RWPE1 (cell line): ENCODE measurements at regions not wholly inside any gene's neighbourhood (a gene's known extent, or its start where the extent isn't known, plus 50 kb on each side); places are given as distances from the start of the nearest gene placed in this dataset.
"Not testable (repeated sequence)": the region's sequence is repeated elsewhere in the genome, so short reads cannot be mapped to it uniquely, and the experiment has no call there.

Experiments
- CTCF ChIA-PET: fragments of 350-600 bp; sonication (Branson Sonifier 250); formaldehyde crosslinking; extraction: SDS; loops from one replicate; lab custom pipeline; 2021; lab: Yijun Ruan, JAX
- POLR2A ChIA-PET: fragments of 400-600 bp; formaldehyde crosslinking; extraction: SDS; loops from one replicate; lab custom pipeline; 2020; ENCODE audit warnings: antibody characterized with exemption; ENCODE audit not compliant: low non-redundant PET; lab: Yijun Ruan, JAX
- DNase-seq: peaks from one replicate; pipeline ENCODE4 v3.0.0; 2012; ENCODE audit warnings: low spot score
- H3K27ac ChIP-seq: fragments of 450-650 bp; 2 replicates; pipeline ENCODE4 v1.5.1; 2017
- CTCF ChIP-seq: fragments of 450-650 bp; conservative IDR thresholded peaks from 2 replicates; pipeline ENCODE4 v1.5.1; 2017; ENCODE audit warnings: low read depth, mild to moderate bottlenecking

- no peak for DNase-seq
- POLR2A ChIA-PET: no interaction called here
- no peak for TF ChIP-seq CTCF
- CTCF ChIA-PET: no interaction called here
- H3K27ac ChIP-seq: no peak overlapping the region
Observed at GRCh38 chr3:22380253-22380652, 629.2 kb upstream of the ZNF385D start.

GRCh38 chr3:22381564-22381963, 630.6 kb upstream of the ZNF385D start:
- CTCF ChIA-PET: not testable (repeated sequence)

GRCh38 chr3:22383285-22383684, 632.3 kb upstream of the ZNF385D start:
- TF ChIP-seq CTCF: no peak
- no peak for DNase-seq
- ChIA-PET CTCF (no interaction called here), POLR2A (no interaction called here)
- H3K27ac ChIP-seq: no peak overlapping the region

More at GRCh38 chr3:22381564-22381963, 630.6 kb upstream of the ZNF385D start:
- POLR2A ChIA-PET, DNase-seq, H3K27ac ChIP-seq: not testable (repeated sequence)

DNA sequence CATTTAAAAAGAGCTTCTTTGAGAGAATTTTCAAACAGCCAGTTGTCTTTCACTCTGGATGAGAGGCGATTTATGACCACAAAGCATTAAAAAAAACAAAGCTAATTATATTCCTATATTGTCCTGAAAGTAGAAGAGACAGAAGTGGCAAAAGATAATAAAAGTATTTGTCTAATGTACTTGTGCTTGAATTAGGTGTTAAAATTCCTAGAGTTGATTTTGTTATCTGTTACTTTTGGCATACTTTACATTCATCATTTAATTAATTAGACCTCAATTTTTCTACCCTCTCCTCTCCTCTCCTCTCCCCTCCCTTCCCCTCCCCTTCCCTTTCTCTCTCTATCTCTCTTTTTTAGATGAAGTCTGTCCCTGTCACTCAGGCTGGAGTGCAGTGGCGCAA, 635.1 kb upstream of the ZNF385D start:
- no peak for DNase-seq
- POLR2A ChIA-PET: no interaction called here
- CTCF ChIA-PET: no interaction called here
- TF ChIP-seq CTCF: no peak
- no peak overlapping the region for H3K27ac ChIP-seq

GRCh38 chr3:22392286-22392685, 641.3 kb upstream of the ZNF385D start:
- CTCF ChIA-PET: no interaction called here
- TF ChIP-seq CTCF: no peak
- H3K27ac ChIP-seq: no peak overlapping the region
- POLR2A ChIA-PET: no interaction called here
- DNase-seq: no peak

GRCh38 chr3:22392859-22393258, 641.8 kb upstream of the ZNF385D start:
- TF ChIP-seq CTCF: no peak
- no peak overlapping the region for H3K27ac ChIP-seq
- ChIA-PET POLR2A (no interaction called here), CTCF (no interaction called here)
- no peak for DNase-seq

DNA sequence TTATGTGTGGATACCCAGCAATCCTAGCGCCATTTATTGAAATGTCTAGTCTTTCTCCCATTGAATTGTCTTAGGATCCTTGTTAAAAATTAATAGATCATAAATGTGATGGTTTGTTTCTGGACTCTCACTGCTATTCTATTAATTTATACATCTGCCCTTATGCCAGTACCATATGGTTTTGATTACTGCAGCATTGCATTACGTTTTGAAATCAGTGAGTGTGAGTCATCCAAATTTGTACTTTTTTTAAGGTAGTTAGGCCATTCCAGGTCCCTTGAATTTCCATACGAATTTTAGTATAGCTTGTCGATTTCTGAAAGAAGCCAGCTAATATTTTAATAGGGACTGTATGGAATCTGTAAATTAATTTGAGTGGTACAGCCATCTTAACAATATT, 648.6 kb upstream of the ZNF385D start:
- no peak for DNase-seq
- ChIA-PET CTCF (no interaction called here), POLR2A (no interaction called here)
- TF ChIP-seq CTCF: no peak
- no peak overlapping the region for H3K27ac ChIP-seq
